Brain microvascular endothelial cell (primary cell): ENCODE measurements at regions not wholly inside any gene's neighbourhood (a gene's known extent, or its start where the extent isn't known, plus 50 kb on each side); places are given as distances from the start of the nearest gene placed in this dataset.

Experiments
- DNase-seq: peaks from one replicate; pipeline ENCODE4 v3.0.0-alpha.2; 2020
- H3K27ac ChIP-seq: fragments of 250-450 bp; sonication (Bioruptor Pico); 2 replicates; pipeline ENCODE4 v1.5.1; 2020; ENCODE audit warnings: mild to moderate bottlenecking, moderate library complexity
- H3K27me3 ChIP-seq: fragments of 250-450 bp; sonication (Bioruptor Pico); replicated peaks from 2 replicates; pipeline ENCODE4 v1.5.1; 2020; ENCODE audit warnings: mild to moderate bottlenecking
- H3K36me3 ChIP-seq: fragments of 250-450 bp; sonication (Bioruptor Pico); replicated peaks from 2 replicates; pipeline ENCODE4 v1.5.1; 2020; ENCODE audit warnings: mild to moderate bottlenecking
- H3K4me3 ChIP-seq: 2 replicates; pipeline ENCODE4 v1.5.1; 2011; ENCODE audit warnings: low read depth, mild to moderate bottlenecking, control low read depth, low read length, moderate library complexity
- in situ Hi-C: cut with HindIII; loops from 2 replicates; pipeline ENCODE4 v1.10.0; 2017; ENCODE audit warnings: low sequenced_read_pairs, low pct_ligation_motif_present
- TF ChIP-seq, protein P1 (sequence below): IDR thresholded peaks from 2 replicates; pipeline ENCODE4 v1.5.1; 2011; ENCODE audit warnings: low read depth, mild to moderate bottlenecking, moderate library complexity, low read length, control low read depth, inconsistent platforms; ENCODE audit errors: missing control alignments

DNA sequence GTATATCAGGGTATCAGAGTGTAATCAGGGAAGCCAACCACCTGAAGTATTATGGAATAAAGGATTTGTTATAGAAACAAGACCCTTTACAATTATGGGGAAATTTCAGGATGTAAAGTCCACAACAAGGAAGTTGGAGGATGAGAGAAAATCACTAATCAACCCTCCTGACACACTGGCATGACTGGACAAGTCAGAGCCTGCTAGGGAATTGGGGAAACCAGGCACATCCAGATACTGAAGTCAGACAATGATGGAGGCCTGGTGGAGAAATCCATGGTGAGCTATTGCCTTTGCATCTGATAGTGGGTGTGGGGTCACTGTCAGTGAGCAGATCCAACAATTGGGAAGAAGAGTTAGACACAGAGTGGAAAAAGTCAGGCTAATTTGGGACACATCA is 158.8 kb upstream of the FBXO11 start:
- no peak overlapping the region for H3K4me3 ChIP-seq
- in situ Hi-C loops, result no loop called here
- TF ChIP-seq, protein P1, sequence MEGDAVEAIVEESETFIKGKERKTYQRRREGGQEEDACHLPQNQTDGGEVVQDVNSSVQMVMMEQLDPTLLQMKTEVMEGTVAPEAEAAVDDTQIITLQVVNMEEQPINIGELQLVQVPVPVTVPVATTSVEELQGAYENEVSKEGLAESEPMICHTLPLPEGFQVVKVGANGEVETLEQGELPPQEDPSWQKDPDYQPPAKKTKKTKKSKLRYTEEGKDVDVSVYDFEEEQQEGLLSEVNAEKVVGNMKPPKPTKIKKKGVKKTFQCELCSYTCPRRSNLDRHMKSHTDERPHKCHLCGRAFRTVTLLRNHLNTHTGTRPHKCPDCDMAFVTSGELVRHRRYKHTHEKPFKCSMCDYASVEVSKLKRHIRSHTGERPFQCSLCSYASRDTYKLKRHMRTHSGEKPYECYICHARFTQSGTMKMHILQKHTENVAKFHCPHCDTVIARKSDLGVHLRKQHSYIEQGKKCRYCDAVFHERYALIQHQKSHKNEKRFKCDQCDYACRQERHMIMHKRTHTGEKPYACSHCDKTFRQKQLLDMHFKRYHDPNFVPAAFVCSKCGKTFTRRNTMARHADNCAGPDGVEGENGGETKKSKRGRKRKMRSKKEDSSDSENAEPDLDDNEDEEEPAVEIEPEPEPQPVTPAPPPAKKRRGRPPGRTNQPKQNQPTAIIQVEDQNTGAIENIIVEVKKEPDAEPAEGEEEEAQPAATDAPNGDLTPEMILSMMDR, result no peak
- no peak overlapping the region for H3K27ac ChIP-seq
- H3K36me3 ChIP-seq, result no peaks in the 10 kb centered on the region
- DNase-seq, result no peak
- H3K27me3 ChIP-seq, result no peaks in the 10 kb centered on the region

DNA sequence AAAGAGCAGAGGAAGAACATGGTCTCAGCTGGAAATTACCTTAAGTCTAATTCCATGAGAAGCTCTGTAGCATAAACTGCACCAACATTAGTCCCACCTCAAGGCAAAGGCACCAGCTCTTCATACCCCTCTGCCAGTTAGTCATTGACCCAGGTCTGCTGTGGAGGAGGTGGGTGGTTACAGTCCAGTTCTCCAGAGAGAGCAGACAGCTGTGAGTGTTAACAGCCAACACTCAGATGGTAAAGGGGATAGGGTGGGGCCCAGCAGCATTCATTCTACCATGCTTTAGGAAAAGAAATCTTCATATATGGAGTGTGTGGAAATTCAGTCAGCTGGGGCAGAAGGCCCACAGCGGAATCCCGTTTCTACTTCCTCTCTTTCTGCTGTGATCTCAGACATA is 159.7 kb upstream of the FBXO11 start:
- TF ChIP-seq, protein P1, result no peak

DNA sequence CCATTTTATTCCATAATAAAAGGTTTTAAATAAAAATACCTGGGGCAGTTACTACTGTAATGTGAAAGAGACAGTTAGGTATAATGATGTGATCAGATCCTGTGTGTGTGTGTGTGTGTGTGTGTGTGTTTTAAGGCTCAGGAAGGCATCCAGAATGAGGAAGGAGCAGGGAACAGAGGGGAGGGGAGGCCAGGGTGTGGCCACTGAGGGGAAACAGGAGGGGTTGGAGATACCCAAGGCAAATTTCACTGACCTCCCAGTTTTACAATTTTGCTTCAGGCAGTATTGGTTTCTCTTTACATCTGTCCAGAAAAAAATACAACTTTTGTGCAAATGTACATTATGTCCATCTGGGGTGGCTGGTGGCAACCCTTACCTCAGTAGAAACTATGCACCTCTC is 163.5 kb upstream of the FBXO11 start:
- Histone ChIP-seq H3K27me3 (no peaks in the 10 kb centered on the region), H3K4me3 (no peak overlapping the region), H3K27ac (no peak overlapping the region), H3K36me3 (no peaks in the 10 kb centered on the region)
- in situ Hi-C loops, result no loop called here
- TF ChIP-seq, protein P1, result no peak
- no peak for DNase-seq

More for the DNA sequence above, 159.7 kb upstream of the FBXO11 start:
- DNase-seq, result no peak
- Histone ChIP-seq H3K27ac (no peak overlapping the region), H3K27me3 (no peaks in the 10 kb centered on the region), H3K36me3 (no peaks in the 10 kb centered on the region), H3K4me3 (no peak overlapping the region)
- in situ Hi-C loops, result no loop called here

DNA sequence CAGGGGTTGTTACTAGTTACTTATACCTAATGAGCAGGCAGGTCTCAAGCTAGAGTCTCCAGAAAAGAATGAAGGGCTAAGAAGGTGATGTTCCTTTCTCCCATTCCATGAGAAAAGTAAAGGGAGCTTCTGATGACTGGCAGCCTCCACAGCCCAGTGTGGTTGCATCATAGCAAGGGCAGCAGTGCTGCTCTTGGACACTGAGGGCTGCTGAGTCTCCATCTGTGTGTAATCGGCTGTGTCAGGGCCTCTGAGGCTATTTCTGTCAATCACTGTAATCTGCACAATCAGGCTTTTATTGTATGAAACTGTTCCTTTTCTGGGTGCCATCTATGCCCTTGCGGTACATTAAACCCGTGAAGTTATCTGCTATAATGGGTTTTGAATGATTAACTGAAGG is 164.1 kb upstream of the FBXO11 start:
- Histone ChIP-seq H3K4me3 (no peak overlapping the region), H3K36me3 (no peaks in the 10 kb centered on the region), H3K27me3 (no peaks in the 10 kb centered on the region), H3K27ac (no peak overlapping the region)
- TF ChIP-seq, protein P1, result no peak
- DNase-seq, result no peak
- in situ Hi-C loops, result no loop called here

DNA sequence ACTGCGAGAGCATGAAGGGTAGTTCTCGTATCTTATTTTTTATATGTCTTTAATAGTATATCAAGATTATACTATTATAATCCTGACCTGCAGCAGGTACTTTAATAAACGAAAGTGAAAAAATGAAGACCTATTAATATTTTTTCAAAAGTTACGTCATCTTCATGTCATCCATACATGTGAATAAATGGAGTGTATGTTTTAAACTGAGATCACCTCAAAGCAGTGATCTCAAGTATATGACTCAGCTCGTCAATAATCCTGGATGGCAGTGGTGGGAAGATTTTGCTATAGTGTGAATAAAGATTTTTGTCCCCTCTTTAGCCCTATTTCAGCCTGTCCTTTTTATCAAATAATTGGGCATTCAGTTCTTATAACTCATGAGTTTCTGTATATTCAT is 166.3 kb upstream of the FBXO11 start:
- in situ Hi-C loops, result no loop called here
- TF ChIP-seq, protein P1, result no peak
- no peak for DNase-seq

DNA sequence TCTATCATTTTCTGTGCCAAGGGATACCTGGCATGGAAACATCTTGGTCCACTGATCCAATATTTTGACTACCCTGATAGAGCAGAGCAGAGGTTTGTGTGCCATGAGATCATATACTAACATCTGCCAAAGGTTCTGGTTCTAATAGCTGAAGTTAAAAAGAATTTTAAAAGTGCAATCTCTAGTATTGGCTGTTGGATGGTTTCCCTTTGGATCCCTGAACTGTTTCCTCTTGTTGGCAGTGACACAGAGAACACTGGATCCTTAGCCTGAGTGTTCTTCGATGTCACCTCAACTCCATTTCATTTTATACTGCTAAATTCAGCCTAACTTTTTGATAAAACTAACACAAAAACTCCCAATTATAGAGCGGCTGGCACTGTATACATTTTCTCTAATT is 169.3 kb upstream of the FBXO11 start:
- Histone ChIP-seq H3K27me3 (no peaks in the 10 kb centered on the region), H3K27ac (no peak overlapping the region), H3K4me3 (no peak overlapping the region), H3K36me3 (no peaks in the 10 kb centered on the region)
- TF ChIP-seq, protein P1, result no peak
- in situ Hi-C loops, result no loop called here
- DNase-seq, result no peak

More for the DNA sequence above, 166.3 kb upstream of the FBXO11 start:
- H3K36me3 ChIP-seq, result no peaks in the 10 kb centered on the region
- no peak overlapping the region for H3K27ac ChIP-seq
- H3K27me3 ChIP-seq, result no peaks in the 10 kb centered on the region
- H3K4me3 ChIP-seq, result no peak overlapping the region
